SK-N-SH (cell line): ENCODE measurements at regions not wholly inside any gene's neighbourhood (a gene's known extent, or its start where the extent isn't known, plus 50 kb on each side); places are given as distances from the start of the nearest gene placed in this dataset.
A peak's percentile ranks its signal among the peaks of the same experiment; 100 is the strongest.

ENCODE experiments used
- CTCF ChIA-PET: fragments of 300-600, 350-600 bp; formaldehyde crosslinking; extraction: SDS; loops from one replicate; lab custom pipeline; 2021; lab: Yijun Ruan, JAX
- POLR2A ChIA-PET: fragments of 350-600 bp; sonication (Branson Sonifier 250); formaldehyde crosslinking; extraction: SDS; loops from one replicate; lab custom pipeline; 2020; ENCODE audit warnings: antibody characterized with exemption, inconsistent platforms; lab: Yijun Ruan, JAX
- DNase-seq: peaks from one replicate; pipeline ENCODE4 v3.0.0; 2012
- H2AFZ ChIP-seq: fragments of 200-600 bp; sonication (generic); 2 replicates; pipeline ENCODE4 v1.8.1; 2016; ENCODE audit warnings: antibody characterized with exemption, mild to moderate bottlenecking, low read depth
- H3F3A ChIP-seq: fragments of 200-600 bp; sonication (generic); replicated peaks from 2 replicates; pipeline ENCODE3; 2016; ENCODE audit warnings: antibody characterized with exemption, mild to moderate bottlenecking; ENCODE audit not compliant: insufficient read depth
- H3K27ac ChIP-seq, 2 experiments: fragments of 200-500 bp in 1 of 2; fragments of 200-600 bp in 1 of 2; sonication (Bioruptor generic) in 1 of 2; sonication (generic), shearing (Covaris generic) in 1 of 2; 2 replicates each; pipeline versions ENCODE4 v1.5.1 to v1.6.1; 2014 to 2016; ENCODE audit warnings: low read depth in 2 of 2, inconsistent platforms in 1 of 2, low read length in 1 of 2, mild to moderate bottlenecking in 1 of 2, mixed read lengths in 1 of 2
- H3K27me3 ChIP-seq: fragments of 200-600 bp; sonication (generic), shearing (Covaris generic); 2 replicates; pipeline ENCODE4 v1.6.1; 2016; ENCODE audit warnings: mixed run types; ENCODE audit not compliant: insufficient read depth
- H3K36me3 ChIP-seq, 2 experiments: fragments of 200-500 bp in 1 of 2; fragments of 200-600 bp in 1 of 2; sonication (Bioruptor generic) in 1 of 2; sonication (generic) in 1 of 2; replicated peaks in 1 of 2; 2 replicates each; pipeline versions ENCODE3 to v1.5.1; 2014 to 2016; ENCODE audit warnings: low read length in 1 of 2, mild to moderate bottlenecking in 1 of 2; ENCODE audit not compliant: insufficient read depth in 2 of 2, control insufficient read depth in 1 of 2
- H3K4me1 ChIP-seq, 2 experiments: fragments of 200-500 bp in 1 of 2; fragments of 200-600 bp in 1 of 2; sonication (Bioruptor generic) in 1 of 2; sonication (generic), shearing (Covaris generic) in 1 of 2; 2 replicates each; pipeline versions ENCODE4 v1.5.1 to v1.6.1; 2014 to 2016; ENCODE audit warnings: low read depth in 1 of 2, low read length in 1 of 2, mixed run types in 1 of 2; ENCODE audit not compliant: insufficient read depth in 2 of 2, control insufficient read depth in 1 of 2
- H3K4me2 ChIP-seq: fragments of 200-600 bp; sonication (generic), shearing (Covaris generic); 2 replicates; pipeline ENCODE4 v1.6.1; 2017; ENCODE audit warnings: mixed run types
- H3K4me3 ChIP-seq, 2 experiments: fragments of 200-500 bp in 1 of 2; fragments of 200-600 bp in 1 of 2; sonication (Bioruptor generic) in 1 of 2; sonication (generic), shearing (Covaris generic) in 1 of 2; 2 replicates each; pipeline versions ENCODE4 v1.5.1 to v1.8.1; 2014 to 2016; ENCODE audit warnings: low read depth in 2 of 2, inconsistent platforms in 1 of 2, low read length in 1 of 2, mild to moderate bottlenecking in 1 of 2, mixed read lengths in 1 of 2, moderate library complexity in 1 of 2
- H3K79me2 ChIP-seq: fragments of 200-600 bp; sonication (generic); 2 replicates; pipeline ENCODE4 v1.8.1; 2017; ENCODE audit warnings: mild to moderate bottlenecking; ENCODE audit not compliant: insufficient read depth
- H3K9ac ChIP-seq: fragments of 200-600 bp; sonication (generic); 2 replicates; pipeline ENCODE4 v1.6.1; 2017; ENCODE audit warnings: mixed run types
- H3K9me2 ChIP-seq: fragments of 200-600 bp; sonication (generic); 2 replicates; pipeline ENCODE4 v1.6.1; 2017; ENCODE audit warnings: mixed run types
- H3K9me3 ChIP-seq: fragments of 200-600 bp; sonication (generic); 2 replicates; pipeline ENCODE4 v1.6.1; 2017; ENCODE audit warnings: mixed run types, mild to moderate bottlenecking, moderate library complexity
- H4K20me1 ChIP-seq: fragments of 200-600 bp; sonication (generic); 2 replicates; pipeline ENCODE4 v1.6.1; 2017; ENCODE audit warnings: mild to moderate bottlenecking, mixed run types; ENCODE audit not compliant: insufficient read depth
- CHD2 ChIP-seq: fragments of 150-350 bp; IDR thresholded peaks from 2 replicates; pipeline ENCODE4 v1.6.1; 2018; ENCODE audit warnings: low read length; ENCODE audit not compliant: partially characterized antibody
- ELF1 ChIP-seq: IDR thresholded peaks from 2 replicates; pipeline ENCODE4 v1.4.0; 2012
- EP300 ChIP-seq, 2 experiments: IDR thresholded peaks; 2 replicates each; pipeline versions ENCODE4 v1.4.0 to v1.6.1; 2012; ENCODE audit warnings: borderline replicate concordance in 1 of 2, low read depth in 1 of 2, low read length in 1 of 2
- FOXJ3 ChIP-seq: sonication (generic); formaldehyde crosslinking; IDR thresholded peaks from 2 replicates; pipeline ENCODE4 v1.5.1; 2020; ENCODE audit warnings: mild to moderate bottlenecking, missing genetic modification reagents
- GABPA ChIP-seq: IDR thresholded peaks from 2 replicates; pipeline ENCODE4 v1.4.0; 2012; ENCODE audit warnings: low read depth, mild to moderate bottlenecking
- GATA2 ChIP-seq: sonication (generic); formaldehyde crosslinking; IDR thresholded peaks from 2 replicates; pipeline ENCODE4 v1.5.0; 2020; ENCODE audit warnings: mild to moderate bottlenecking, missing genetic modification reagents
- IRF3 ChIP-seq: fragments of 150-350 bp; IDR thresholded peaks from 2 replicates; pipeline ENCODE4 v1.6.1; 2016; ENCODE audit warnings: mild to moderate bottlenecking, low read depth, low read length
- MAX ChIP-seq: IDR thresholded peaks from 2 replicates; pipeline ENCODE4 v1.4.0; 2012; ENCODE audit warnings: low read depth
- MXI1 ChIP-seq: IDR thresholded peaks from 2 replicates; pipeline ENCODE4 v1.6.1; 2012; ENCODE audit warnings: mild to moderate bottlenecking, low read depth, low read length, improper control_type of control experiment
- NRF1 ChIP-seq: IDR thresholded peaks from 2 replicates; pipeline ENCODE4 v1.6.1; 2012; ENCODE audit warnings: low read depth, mild to moderate bottlenecking, low read length
- RXRA ChIP-seq: IDR thresholded peaks from 2 replicates; pipeline ENCODE4 v1.4.0; 2012; ENCODE audit warnings: low read depth, mild to moderate bottlenecking, borderline replicate concordance
- TEAD4 ChIP-seq: IDR thresholded peaks from 2 replicates; pipeline ENCODE4 v1.4.0; 2012; ENCODE audit warnings: mild to moderate bottlenecking, borderline replicate concordance; ENCODE audit not compliant: insufficient read depth
- USF2 ChIP-seq: fragments of 150-350 bp; IDR thresholded peaks from 2 replicates; pipeline ENCODE4 v1.6.1; 2017; ENCODE audit warnings: antibody characterized with exemption, low read length, low read depth, borderline replicate concordance
- ZBTB33 ChIP-seq: IDR thresholded peaks from 2 replicates; pipeline ENCODE4 v1.4.0; 2012; ENCODE audit warnings: low read depth, borderline replicate concordance
- WGBS: methylation state at CpG from one replicate; pipeline ENCODE4 v1.1.6; 2017; ENCODE audit warnings: low lambda C conversion rate; 5-methylcytosine and 5-hydroxymethylcytosine counted together

- TF ChIP-seq MAX (no peak), NRF1 (no peak), GABPA (no peak), ZBTB33 (no peak), RXRA (no peak), TEAD4 (no peak), IRF3 (no peak), EP300 (IDR thresholded peaks at IDR 0.05; ENCODE audit: borderline replicate concordance in 1 of 2, low read depth in 1 of 2, low read length in 1 of 2) (no peak), MXI1 (no peak)
These were observed 69.0 kb upstream of the CLMN start (continued) for GRCh38 chr14:95388699-95389098.

GRCh38 chr14:95387826-95388445 lies 68.2 kb upstream of the CLMN start:
- peak; percentile 46 for DNase-seq
- Histone ChIP-seq H3K9ac (no peak overlapping the region), H3K4me3 (no peak overlapping the region), H3F3A (no peaks in the 10 kb centered on the region), H3K27ac (peak overlapping the region in 1 of 2 experiments; percentile 24; a peak in 1 of 4 replicates), H3K79me2 (no peaks in the 10 kb centered on the region), H4K20me1 (no peaks in the 10 kb centered on the region), H3K4me1 (peaks cover 0 to 14% of the 10 kb centered on the region in 2 experiments; a peak in 1 of 4 replicates), H3K4me2 (no peak overlapping the region), H2AFZ (no peak overlapping the region), H3K27me3 (no peaks in the 10 kb centered on the region), H3K9me3 (no peaks in the 10 kb centered on the region), H3K9me2 (no peaks in the 10 kb centered on the region), H3K36me3 (no peaks in the 10 kb centered on the region)
- TF ChIP-seq USF2 (no peak), ELF1 (no peak), CHD2 (no peak), GATA2 (CRISPR knock-in tag) (peak; percentile 58), FOXJ3 (CRISPR knock-in tag) (no peak), NRF1 (no peak)
- 68% methylated on average over 7 of the region's 7 CpGs for WGBS
- CTCF ChIA-PET, result interaction anchor here (0.8 to 1.6 kb wide), 4 partner anchors 10 to 26 kb away, joined by 3 to 4 read pairs (median 4); no protein-coding TSS in a partner anchor
- POLR2A ChIA-PET, result no interaction called here
